ENCODE measurements at regions not wholly inside any gene's neighbourhood (a gene's known extent, or its start where the extent isn't known, plus 50 kb on each side); places are given as distances from the start of the nearest gene placed in this dataset.

- no peak for TF ChIP-seq POLR2A (IDR thresholded peaks at IDR 0.05)
- TF ChIP-seq, protein P1, sequence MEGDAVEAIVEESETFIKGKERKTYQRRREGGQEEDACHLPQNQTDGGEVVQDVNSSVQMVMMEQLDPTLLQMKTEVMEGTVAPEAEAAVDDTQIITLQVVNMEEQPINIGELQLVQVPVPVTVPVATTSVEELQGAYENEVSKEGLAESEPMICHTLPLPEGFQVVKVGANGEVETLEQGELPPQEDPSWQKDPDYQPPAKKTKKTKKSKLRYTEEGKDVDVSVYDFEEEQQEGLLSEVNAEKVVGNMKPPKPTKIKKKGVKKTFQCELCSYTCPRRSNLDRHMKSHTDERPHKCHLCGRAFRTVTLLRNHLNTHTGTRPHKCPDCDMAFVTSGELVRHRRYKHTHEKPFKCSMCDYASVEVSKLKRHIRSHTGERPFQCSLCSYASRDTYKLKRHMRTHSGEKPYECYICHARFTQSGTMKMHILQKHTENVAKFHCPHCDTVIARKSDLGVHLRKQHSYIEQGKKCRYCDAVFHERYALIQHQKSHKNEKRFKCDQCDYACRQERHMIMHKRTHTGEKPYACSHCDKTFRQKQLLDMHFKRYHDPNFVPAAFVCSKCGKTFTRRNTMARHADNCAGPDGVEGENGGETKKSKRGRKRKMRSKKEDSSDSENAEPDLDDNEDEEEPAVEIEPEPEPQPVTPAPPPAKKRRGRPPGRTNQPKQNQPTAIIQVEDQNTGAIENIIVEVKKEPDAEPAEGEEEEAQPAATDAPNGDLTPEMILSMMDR (IDR thresholded peaks at IDR 0.05): no peak
Measured at GRCh38 chr12:124716208-124717130, 147.2 kb downstream of the SCARB1 start.

Data from gastroesophageal sphincter (tissue), 3 donors.